CD4-positive, CD25-positive, alpha-beta regulatory T cell (primary cell): ENCODE measurements at regions not wholly inside any gene's neighbourhood (a gene's known extent, or its start where the extent isn't known, plus 50 kb on each side); places are given as distances from the start of the nearest gene placed in this dataset.

Source experiments
- ATAC-seq, 2 donors: fragments of 150-1000 bp; cut with Tn5 transposase; one replicate each; pipeline ENCODE4 v1.10.0; 2021; ENCODE audit warnings: low read depth in 2 of 2, moderate number of reproducible peaks in 2 of 2, moderate library complexity in 1 of 2
- DNase-seq, 3 donors: peaks; one replicate each; pipeline versions ENCODE4 v3.0.0 to v3.0.0-alpha.2; 2012 to 2022; ENCODE audit warnings: mixed read lengths in 1 of 3
- H3K27ac ChIP-seq: one replicate; pipeline ENCODE4 v1.7.0; 2013; ENCODE audit warnings: mild to moderate bottlenecking, low read length; ENCODE audit not compliant: insufficient read depth, poor library complexity, severe bottlenecking
- H3K27me3 ChIP-seq: one replicate; pipeline ENCODE4 v1.7.0; 2013; ENCODE audit warnings: low read length; ENCODE audit not compliant: control insufficient read depth, insufficient read depth
- H3K36me3 ChIP-seq: one replicate; pipeline ENCODE4 v1.7.0; 2013; ENCODE audit warnings: mild to moderate bottlenecking, low read length, moderate library complexity; ENCODE audit not compliant: control insufficient read depth, insufficient read depth
- H3K4me1 ChIP-seq: 2 replicates; pipeline ENCODE4 v1.7.0; 2013; ENCODE audit warnings: mild to moderate bottlenecking, low read length; ENCODE audit not compliant: insufficient read depth, control insufficient read depth, poor library complexity, severe bottlenecking
- H3K4me3 ChIP-seq: one replicate; pipeline ENCODE4 v1.7.0; 2013; ENCODE audit warnings: low read depth, mild to moderate bottlenecking, low read length, moderate library complexity
- H3K9me3 ChIP-seq, 2 experiments: 1 replicate in 1 of 2; 2 replicates in 1 of 2; pipeline ENCODE4 v1.7.0; 2013; ENCODE audit warnings: low read length in 2 of 2, mild to moderate bottlenecking in 1 of 2, moderate library complexity in 1 of 2; ENCODE audit not compliant: control insufficient read depth in 2 of 2
- H3K27ac Mint-ChIP-seq, 3 donors: one replicate each; pipeline ENCODE4 v1.8.0; 2020 to 2022; ENCODE audit warnings: mild to moderate bottlenecking in 3 of 3, mixed read lengths in 3 of 3, moderate library complexity in 2 of 3
- H3K27me3 Mint-ChIP-seq: one replicate; pipeline ENCODE4 v1.8.0; 2022; ENCODE audit warnings: mild to moderate bottlenecking, mixed read lengths
- H3K36me3 Mint-ChIP-seq: one replicate; pipeline ENCODE4 v1.8.0; 2020; ENCODE audit warnings: mixed read lengths
- H3K4me1 Mint-ChIP-seq, 4 donors: one replicate each; pipeline ENCODE4 v1.8.0; 2020 to 2022; ENCODE audit warnings: mixed read lengths in 4 of 4, mild to moderate bottlenecking in 1 of 4
- H3K4me3 Mint-ChIP-seq, 4 donors: one replicate each; pipeline ENCODE4 v1.8.0; 2020 to 2022; ENCODE audit warnings: mild to moderate bottlenecking in 4 of 4, mixed read lengths in 4 of 4, moderate library complexity in 3 of 4
- H3K9me3 Mint-ChIP-seq, 7 donors: one replicate each; pipeline ENCODE4 v1.8.0; 2020 to 2022; ENCODE audit warnings: mixed read lengths in 7 of 7, mild to moderate bottlenecking in 3 of 7, moderate library complexity in 2 of 7

DNA sequence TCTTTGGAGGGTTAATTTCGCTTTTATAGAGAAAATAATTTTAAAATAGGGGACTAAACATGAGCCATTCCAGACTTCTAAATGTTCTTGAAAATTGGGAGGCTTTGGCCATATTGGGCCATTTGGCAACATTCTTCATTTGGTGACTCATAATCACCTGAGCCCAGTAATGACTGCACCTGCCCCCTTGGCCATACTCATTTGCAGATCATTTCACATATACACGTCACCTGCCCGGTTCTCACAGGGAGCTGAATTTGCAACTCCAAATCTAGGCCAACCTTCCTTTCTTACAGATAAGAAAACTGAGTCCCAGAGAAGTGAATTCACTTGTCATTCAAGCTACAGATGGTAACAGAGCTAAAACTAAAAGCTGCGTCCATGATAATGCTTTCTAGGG is 289.7 kb downstream of the EPHA4 start:
- H3K4me3 Mint-ChIP-seq, result no peak overlapping the region
- no peaks in the 10 kb centered on the region for H3K9me3 Mint-ChIP-seq
- ATAC-seq (no peak), DNase-seq (no peak)
- no peaks in the 10 kb centered on the region for H3K4me1 ChIP-seq
- no peaks in the 10 kb centered on the region for H3K36me3 Mint-ChIP-seq
- no peak overlapping the region for H3K4me3 ChIP-seq
- no peaks in the 10 kb centered on the region for H3K27me3 ChIP-seq
- no peaks in the 10 kb centered on the region for H3K27me3 Mint-ChIP-seq
- no peaks in the 10 kb centered on the region for H3K9me3 ChIP-seq
- no peak overlapping the region for H3K27ac Mint-ChIP-seq
- no peak overlapping the region for H3K27ac ChIP-seq
- no peaks in the 10 kb centered on the region for H3K4me1 Mint-ChIP-seq
- no peaks in the 10 kb centered on the region for H3K36me3 ChIP-seq

DNA sequence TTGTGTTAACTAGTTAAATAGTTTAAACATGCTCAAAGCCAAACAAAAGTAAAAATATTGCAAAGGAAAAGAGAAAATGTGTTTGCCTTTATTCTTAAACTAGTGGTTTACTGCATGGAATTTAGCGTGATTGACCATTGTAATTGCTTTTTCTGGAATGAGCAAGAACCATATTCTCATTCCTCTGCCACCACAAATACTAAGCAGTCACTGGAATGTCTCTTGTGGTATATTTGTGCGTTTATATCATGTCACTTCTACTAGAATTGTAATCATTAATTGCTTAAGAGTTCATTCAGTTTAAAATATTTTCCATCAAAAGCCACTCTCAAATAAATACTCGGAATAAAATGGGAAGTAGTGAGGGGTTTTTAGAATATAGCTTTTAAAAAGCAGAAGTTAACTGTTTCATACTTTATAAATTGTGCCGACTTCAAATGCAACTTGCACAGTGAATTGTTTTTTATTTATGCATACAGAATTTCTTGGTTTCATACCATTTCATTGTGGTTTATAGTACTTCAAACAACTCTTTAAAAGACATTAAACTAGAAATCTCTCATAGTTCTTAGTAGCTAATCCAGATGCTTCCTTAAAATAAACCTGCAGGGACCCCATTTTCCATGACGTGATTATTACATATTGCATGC is 288.1 kb downstream of the EPHA4 start:
- Mint-ChIP-seq H3K27ac (no peak overlapping the region), H3K4me1 (no peaks in the 10 kb centered on the region)
- no peak for ATAC-seq

DNA sequence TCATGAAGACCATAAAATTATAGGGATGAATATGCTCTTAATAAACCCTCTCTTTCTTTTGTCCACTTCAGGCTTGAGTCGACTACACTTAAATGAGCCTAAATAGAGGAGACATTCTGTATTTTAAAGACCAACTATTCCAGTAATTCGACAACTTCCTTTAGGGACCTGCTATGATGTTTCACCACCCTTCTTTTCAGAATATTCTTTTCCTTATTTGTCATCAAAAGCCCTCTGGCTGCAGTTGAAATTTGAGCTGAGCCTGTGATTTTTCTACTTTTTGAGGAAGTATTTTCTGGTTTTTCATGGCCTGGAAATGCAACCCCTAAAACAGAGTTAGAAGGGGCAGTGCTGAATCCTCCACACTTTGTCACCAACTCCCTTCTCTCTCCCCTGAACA is 287.0 kb downstream of the EPHA4 start:
- no peaks in the 10 kb centered on the region for H3K4me1 Mint-ChIP-seq
- Histone ChIP-seq H3K4me1 (no peaks in the 10 kb centered on the region), H3K4me3 (no peak overlapping the region), H3K27ac (no peak overlapping the region), H3K36me3 (no peaks in the 10 kb centered on the region), H3K27me3 (no peaks in the 10 kb centered on the region), H3K9me3 (no peaks in the 10 kb centered on the region)
- H3K27ac Mint-ChIP-seq, result no peak overlapping the region
- no peak for DNase-seq
- ATAC-seq, result no peak
- H3K4me3 Mint-ChIP-seq, result no peak overlapping the region
- H3K27me3 Mint-ChIP-seq, result no peaks in the 10 kb centered on the region
- no peaks in the 10 kb centered on the region for H3K36me3 Mint-ChIP-seq
- H3K9me3 Mint-ChIP-seq, result no peaks in the 10 kb centered on the region

More for the DNA sequence above, 288.1 kb downstream of the EPHA4 start:
- no peaks in the 10 kb centered on the region for H3K4me1 ChIP-seq
- H3K9me3 ChIP-seq, result no peaks in the 10 kb centered on the region
- no peak for DNase-seq
- Mint-ChIP-seq H3K4me3 (no peak overlapping the region), H3K27me3 (no peaks in the 10 kb centered on the region), H3K9me3 (no peaks in the 10 kb centered on the region), H3K36me3 (no peaks in the 10 kb centered on the region)
- H3K27me3 ChIP-seq, result no peaks in the 10 kb centered on the region
- no peak overlapping the region for H3K4me3 ChIP-seq
- no peaks in the 10 kb centered on the region for H3K36me3 ChIP-seq
- H3K27ac ChIP-seq, result no peak overlapping the region

DNA sequence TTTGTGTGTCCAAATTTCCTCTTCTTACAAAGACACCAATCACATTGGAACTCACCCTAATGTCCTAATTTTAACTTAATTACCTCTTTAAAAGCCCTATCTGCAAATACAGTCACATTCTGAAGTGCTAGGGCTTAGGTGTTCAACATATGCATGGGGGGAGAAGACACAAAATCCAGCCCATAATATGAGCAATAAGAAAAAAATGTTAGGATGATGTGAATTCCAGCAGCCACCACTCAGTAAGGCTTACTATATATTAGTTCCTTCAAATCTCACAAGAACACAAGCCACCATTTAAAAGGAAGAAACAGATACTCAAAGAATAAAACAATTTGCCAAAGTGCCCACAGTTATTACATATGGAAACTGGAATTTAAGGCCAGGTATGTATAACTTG is 285.7 kb downstream of the EPHA4 start:
- Mint-ChIP-seq H3K27me3 (no peaks in the 10 kb centered on the region), H3K4me1 (no peaks in the 10 kb centered on the region), H3K9me3 (no peaks in the 10 kb centered on the region), H3K36me3 (no peaks in the 10 kb centered on the region), H3K4me3 (no peak overlapping the region), H3K27ac (no peak overlapping the region)
- Histone ChIP-seq H3K4me1 (no peaks in the 10 kb centered on the region), H3K27ac (no peak overlapping the region), H3K36me3 (no peaks in the 10 kb centered on the region), H3K27me3 (no peaks in the 10 kb centered on the region), H3K9me3 (no peaks in the 10 kb centered on the region), H3K4me3 (no peak overlapping the region)
- ATAC-seq (no peak), DNase-seq (no peak)

DNA sequence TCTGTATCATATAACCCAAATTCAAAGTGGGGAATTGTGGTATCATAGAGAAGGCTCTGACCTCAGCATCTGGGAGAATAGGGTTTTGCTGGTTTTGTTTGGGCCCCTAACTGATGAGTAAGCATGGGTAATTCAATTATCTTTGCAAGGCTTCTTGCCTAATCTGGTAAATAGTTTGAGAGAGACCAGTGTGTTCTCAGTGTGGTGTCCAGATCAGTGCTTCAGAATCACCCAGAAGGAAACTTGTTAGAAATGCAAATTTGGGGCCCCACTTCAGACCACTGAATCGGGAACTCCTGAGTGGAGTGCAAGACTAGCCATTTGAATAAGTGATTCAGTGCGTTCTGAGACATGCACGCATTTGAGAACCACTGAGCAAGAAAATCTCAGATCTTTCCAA is 282.7 kb downstream of the EPHA4 start:
- H3K4me3 ChIP-seq, result no peak overlapping the region
- no peaks in the 10 kb centered on the region for H3K9me3 ChIP-seq
- no peaks in the 10 kb centered on the region for H3K27me3 ChIP-seq
- H3K36me3 ChIP-seq, result no peaks in the 10 kb centered on the region
- Mint-ChIP-seq H3K4me3 (no peak overlapping the region), H3K27ac (no peak overlapping the region), H3K4me1 (no peaks in the 10 kb centered on the region), H3K36me3 (no peaks in the 10 kb centered on the region), H3K9me3 (peaks cover 0 to 3% (median 0%) of the 10 kb centered on the region in 7 donors), H3K27me3 (no peaks in the 10 kb centered on the region)
- DNase-seq (no peak), ATAC-seq (no peak)
- no peak overlapping the region for H3K27ac ChIP-seq
- no peaks in the 10 kb centered on the region for H3K4me1 ChIP-seq

- Mint-ChIP-seq H3K27me3 (no peaks in the 10 kb centered on the region), H3K9me3 (peaks cover 0 to 3% (median 0%) of the 10 kb centered on the region in 7 donors), H3K4me1 (no peaks in the 10 kb centered on the region), H3K36me3 (no peaks in the 10 kb centered on the region), H3K4me3 (no peak overlapping the region), H3K27ac (no peak overlapping the region)
- H3K4me3 ChIP-seq, result no peak overlapping the region
- H3K27ac ChIP-seq, result no peak overlapping the region
- no peaks in the 10 kb centered on the region for H3K9me3 ChIP-seq
- no peak for DNase-seq
- H3K36me3 ChIP-seq, result no peaks in the 10 kb centered on the region
- H3K27me3 ChIP-seq, result no peaks in the 10 kb centered on the region
- ATAC-seq, result no peak
- no peaks in the 10 kb centered on the region for H3K4me1 ChIP-seq
Observed at GRCh38 chr2:221289846-221290245, 282.3 kb downstream of the EPHA4 start.

DNA sequence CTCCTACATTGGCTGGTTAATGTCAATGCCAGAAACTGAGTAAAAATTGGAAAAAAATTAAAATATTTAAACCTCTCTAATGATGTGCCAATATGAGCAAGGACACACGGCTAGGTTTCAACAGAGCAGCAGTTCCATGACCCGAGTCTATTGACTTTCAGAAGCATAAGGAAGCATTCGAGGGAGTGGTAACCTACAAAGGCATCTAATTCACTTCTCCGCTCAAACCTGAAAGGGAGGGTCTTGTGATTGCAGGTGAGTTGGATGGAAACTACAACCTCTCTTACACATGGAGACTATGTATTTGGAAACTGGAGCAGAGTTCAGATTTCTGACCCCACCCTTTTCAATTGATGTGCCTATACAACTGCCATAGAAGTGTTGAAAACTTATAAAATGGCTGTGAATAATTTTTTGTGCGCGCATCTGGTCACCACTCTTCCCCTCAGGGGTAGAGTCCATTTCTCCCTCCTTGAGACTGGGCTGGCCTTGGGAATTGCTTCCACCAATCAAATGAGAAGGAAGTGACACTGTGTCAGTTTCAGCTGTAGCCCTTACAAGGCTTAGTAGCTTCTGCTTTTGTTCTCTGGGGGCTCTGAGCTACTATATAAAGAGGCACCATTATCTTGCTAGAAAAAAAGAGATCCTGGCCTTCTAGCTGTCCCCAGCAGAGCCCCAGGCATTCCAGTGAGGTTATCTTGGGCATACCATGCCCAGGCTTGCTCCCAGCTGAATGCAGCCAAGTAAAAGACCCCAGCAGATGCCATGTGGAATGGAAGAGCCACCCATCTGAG is 278.0 kb downstream of the EPHA4 start:
- no peak overlapping the region for H3K27ac Mint-ChIP-seq
- Histone ChIP-seq H3K27me3 (no peaks in the 10 kb centered on the region), H3K4me3 (no peak overlapping the region), H3K36me3 (no peaks in the 10 kb centered on the region), H3K27ac (no peak overlapping the region), H3K9me3 (no peaks in the 10 kb centered on the region), H3K4me1 (no peaks in the 10 kb centered on the region)
- peaks cover 0 to 3% (median 0%) of the 10 kb centered on the region in 7 donors for H3K9me3 Mint-ChIP-seq
- no peak overlapping the region for H3K4me3 Mint-ChIP-seq
- no peaks in the 10 kb centered on the region for H3K36me3 Mint-ChIP-seq
- no peaks in the 10 kb centered on the region for H3K4me1 Mint-ChIP-seq
- ATAC-seq, result no peak
- no peaks in the 10 kb centered on the region for H3K27me3 Mint-ChIP-seq
- no peak for DNase-seq

GRCh38 chr2:221304916-221305315 is 267.2 kb downstream of the EPHA4 start:
- Mint-ChIP-seq H3K36me3 (no peaks in the 10 kb centered on the region), H3K4me3 (no peak overlapping the region), H3K27ac (no peak overlapping the region), H3K4me1 (no peaks in the 10 kb centered on the region), H3K27me3 (peaks cover 5% of the 10 kb centered on the region), H3K9me3 (peaks cover 0 to 2% (median 0%) of the 10 kb centered on the region in 7 donors)
- H3K36me3 ChIP-seq, result no peaks in the 10 kb centered on the region
- no peaks in the 10 kb centered on the region for H3K9me3 ChIP-seq
- DNase-seq (no peak), ATAC-seq (no peak)
- no peaks in the 10 kb centered on the region for H3K4me1 ChIP-seq
- H3K4me3 ChIP-seq, result no peak overlapping the region
- no peak overlapping the region for H3K27ac ChIP-seq
- H3K27me3 ChIP-seq, result no peaks in the 10 kb centered on the region
